ENCODE measurements at regions not wholly inside any gene's neighbourhood (a gene's known extent, or its start where the extent isn't known, plus 50 kb on each side); places are given as distances from the start of the nearest gene placed in this dataset.
"Not testable (repeated sequence)": the region's sequence is repeated elsewhere in the genome, so short reads cannot be mapped to it uniquely, and the experiment has no call there.

GRCh38 chr2:154565433-154565832, 133.1 kb upstream of the KCNJ3 start:
- peaks cover 26% of the 10 kb centered on the region for H3K9me3 Mint-ChIP-seq
- H3K27ac Mint-ChIP-seq = no peak overlapping the region
- no peak for TF ChIP-seq CTCF (IDR thresholded peaks at IDR 0.05)

GRCh38 chr2:154568413-154568812, 130.1 kb upstream of the KCNJ3 start:
- no peak overlapping the region for H3K27ac Mint-ChIP-seq
- TF ChIP-seq CTCF (IDR thresholded peaks at IDR 0.05) = no peak
- H3K36me3 Mint-ChIP-seq (ENCODE audit: low read depth) = peaks cover 10% of the 10 kb centered on the region
- no peak for DNase-seq
- H3K9me3 Mint-ChIP-seq = peaks cover 26% of the 10 kb centered on the region
- no peaks in the 10 kb centered on the region for H3K4me1 Mint-ChIP-seq
- no peak overlapping the region for H3K4me3 Mint-ChIP-seq
- H3K27me3 Mint-ChIP-seq (ENCODE audit: low read depth, poor library complexity) = no peaks in the 10 kb centered on the region

More at GRCh38 chr2:154565433-154565832, 133.1 kb upstream of the KCNJ3 start:
- H3K36me3 Mint-ChIP-seq (ENCODE audit: low read depth) = peaks cover 10% of the 10 kb centered on the region
- no peaks in the 10 kb centered on the region for H3K4me1 Mint-ChIP-seq
- no peak overlapping the region for H3K4me3 Mint-ChIP-seq
- DNase-seq = no peak
- no peaks in the 10 kb centered on the region for H3K27me3 Mint-ChIP-seq (ENCODE audit: low read depth, poor library complexity)

- H3K27ac Mint-ChIP-seq = no peak overlapping the region
- no peak for TF ChIP-seq CTCF (IDR thresholded peaks at IDR 0.05)
- no peak for DNase-seq
- H3K4me3 Mint-ChIP-seq = no peak overlapping the region
- no peaks in the 10 kb centered on the region for H3K4me1 Mint-ChIP-seq
- peaks cover 16% of the 10 kb centered on the region for H3K9me3 Mint-ChIP-seq
- H3K27me3 Mint-ChIP-seq (ENCODE audit: low read depth, poor library complexity) = no peaks in the 10 kb centered on the region
- H3K36me3 Mint-ChIP-seq (ENCODE audit: low read depth) = peaks cover 8% of the 10 kb centered on the region
Measured at GRCh38 chr2:154570501-154570900, 128.0 kb upstream of the KCNJ3 start.

- H3K27ac Mint-ChIP-seq; H3K36me3 Mint-ChIP-seq (ENCODE audit: low read depth); H3K4me1 Mint-ChIP-seq; DNase-seq; H3K27me3 Mint-ChIP-seq (ENCODE audit: low read depth, poor library complexity); H3K4me3 Mint-ChIP-seq: not testable (repeated sequence)
- peaks cover 14% of the 10 kb centered on the region for H3K9me3 Mint-ChIP-seq
Measured at GRCh38 chr2:154576699-154577098, 121.8 kb upstream of the KCNJ3 start.

- Mint-ChIP-seq H3K9me3 (peaks cover 14% of the 10 kb centered on the region), H3K4me3 (no peak overlapping the region), H3K27me3 (ENCODE audit: low read depth, poor library complexity) (no peaks in the 10 kb centered on the region), H3K36me3 (ENCODE audit: low read depth) (no peaks in the 10 kb centered on the region), H3K4me1 (no peaks in the 10 kb centered on the region), H3K27ac (no peak overlapping the region)
- TF ChIP-seq CTCF (IDR thresholded peaks at IDR 0.05) = no peak
- no peak for DNase-seq
Measured at GRCh38 chr2:154577390-154577789, 121.1 kb upstream of the KCNJ3 start.

- Mint-ChIP-seq H3K27me3 (ENCODE audit: low read depth, poor library complexity) (no peaks in the 10 kb centered on the region), H3K4me3 (no peak overlapping the region), H3K36me3 (ENCODE audit: low read depth) (no peaks in the 10 kb centered on the region), H3K4me1 (no peaks in the 10 kb centered on the region), H3K9me3 (peaks cover 17% of the 10 kb centered on the region), H3K27ac (no peak overlapping the region)
- no peak for DNase-seq
- no peak for TF ChIP-seq CTCF (IDR thresholded peaks at IDR 0.05)
Measured at GRCh38 chr2:154580767-154581166, 117.7 kb upstream of the KCNJ3 start.

- not testable (repeated sequence) for H3K27me3 Mint-ChIP-seq (ENCODE audit: low read depth, poor library complexity); H3K4me3 Mint-ChIP-seq; H3K27ac Mint-ChIP-seq; DNase-seq; H3K4me1 Mint-ChIP-seq; H3K36me3 Mint-ChIP-seq (ENCODE audit: low read depth)
- H3K9me3 Mint-ChIP-seq = peaks cover 13% of the 10 kb centered on the region
Measured at GRCh38 chr2:154582694-154583093, 115.8 kb upstream of the KCNJ3 start.

GRCh38 chr2:154583274-154583673, 115.2 kb upstream of the KCNJ3 start:
- not testable (repeated sequence) for H3K36me3 Mint-ChIP-seq (ENCODE audit: low read depth); H3K4me3 Mint-ChIP-seq; H3K27me3 Mint-ChIP-seq (ENCODE audit: low read depth, poor library complexity); DNase-seq; H3K4me1 Mint-ChIP-seq; H3K27ac Mint-ChIP-seq
- H3K9me3 Mint-ChIP-seq = peaks cover 13% of the 10 kb centered on the region

Data from nephron progenitor cell (in vitro differentiated cells).